ENCODE measurements at regions not wholly inside any gene's neighbourhood (a gene's known extent, or its start where the extent isn't known, plus 50 kb on each side); places are given as distances from the start of the nearest gene placed in this dataset. TPM values are rescaled to one million over a fixed set of nuclear protein-coding genes. Genes with fewer than 3 reads are reported as not detected.

Small RNAs in the stretch of these regions (small RNA-seq; reads per million reads assigned to genes)
- not detected for gene RF00092

Measured in vagina (tissue), 1 donor.